Neural crest cell (in vitro differentiated cells): ENCODE measurements at regions not wholly inside any gene's neighbourhood (a gene's known extent, or its start where the extent isn't known, plus 50 kb on each side); places are given as distances from the start of the nearest gene placed in this dataset.

Experiments used
- DNase-seq: peaks from one replicate; pipeline ENCODE4 v3.0.0; 2021; ENCODE audit warnings: low read depth, mixed read lengths, low spot score
- H3K27ac Mint-ChIP-seq: one replicate; pipeline ENCODE4 v1.8.0; 2021; ENCODE audit warnings: mild to moderate bottlenecking, mixed read lengths; ENCODE audit not compliant: unreplicated experiment
- H3K27me3 Mint-ChIP-seq: 2 replicates; pipeline ENCODE4 v1.8.0; 2021; ENCODE audit warnings: low read depth, mild to moderate bottlenecking, mixed read lengths
- H3K36me3 Mint-ChIP-seq: 2 replicates; pipeline ENCODE4 v1.8.0; 2021; ENCODE audit warnings: low read depth, mild to moderate bottlenecking, mixed read lengths
- H3K4me1 Mint-ChIP-seq: 2 replicates; pipeline ENCODE4 v1.8.0; 2021; ENCODE audit warnings: mixed read lengths
- H3K4me3 Mint-ChIP-seq: one replicate; pipeline ENCODE4 v1.8.0; 2021; ENCODE audit warnings: mild to moderate bottlenecking, mixed read lengths
- H3K9me3 Mint-ChIP-seq: 2 replicates; pipeline ENCODE4 v1.8.0; 2021; ENCODE audit warnings: mixed read lengths
- TF ChIP-seq, protein P1 (sequence below): fragments of 200-600 bp; sonication (generic); conservative IDR thresholded peaks from 2 replicates; pipeline ENCODE4 v1.5.0; 2021; ENCODE audit warnings: antibody characterized with exemption, mild to moderate bottlenecking

DNA sequence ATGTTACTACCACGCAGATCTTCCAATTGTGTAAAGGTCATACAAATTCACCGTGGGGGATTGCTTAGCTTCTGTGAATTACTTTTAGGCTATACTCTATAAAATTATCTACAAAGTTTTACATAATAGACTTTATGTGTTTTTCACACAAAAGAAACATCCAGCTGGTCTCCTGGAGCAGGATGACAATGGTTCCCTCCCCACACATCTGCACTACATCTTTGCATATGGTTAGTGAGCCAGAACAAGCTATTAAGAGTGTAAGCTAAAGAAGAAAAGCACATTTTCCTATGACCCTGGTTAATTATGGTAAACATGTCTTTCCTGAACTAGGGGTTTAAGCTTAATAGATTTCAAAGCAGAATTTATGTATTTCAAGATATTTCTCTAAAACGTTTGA, 295.1 kb downstream of the ASXL3 start:
- no peak overlapping the region for H3K27ac Mint-ChIP-seq
- TF ChIP-seq, protein P1, sequence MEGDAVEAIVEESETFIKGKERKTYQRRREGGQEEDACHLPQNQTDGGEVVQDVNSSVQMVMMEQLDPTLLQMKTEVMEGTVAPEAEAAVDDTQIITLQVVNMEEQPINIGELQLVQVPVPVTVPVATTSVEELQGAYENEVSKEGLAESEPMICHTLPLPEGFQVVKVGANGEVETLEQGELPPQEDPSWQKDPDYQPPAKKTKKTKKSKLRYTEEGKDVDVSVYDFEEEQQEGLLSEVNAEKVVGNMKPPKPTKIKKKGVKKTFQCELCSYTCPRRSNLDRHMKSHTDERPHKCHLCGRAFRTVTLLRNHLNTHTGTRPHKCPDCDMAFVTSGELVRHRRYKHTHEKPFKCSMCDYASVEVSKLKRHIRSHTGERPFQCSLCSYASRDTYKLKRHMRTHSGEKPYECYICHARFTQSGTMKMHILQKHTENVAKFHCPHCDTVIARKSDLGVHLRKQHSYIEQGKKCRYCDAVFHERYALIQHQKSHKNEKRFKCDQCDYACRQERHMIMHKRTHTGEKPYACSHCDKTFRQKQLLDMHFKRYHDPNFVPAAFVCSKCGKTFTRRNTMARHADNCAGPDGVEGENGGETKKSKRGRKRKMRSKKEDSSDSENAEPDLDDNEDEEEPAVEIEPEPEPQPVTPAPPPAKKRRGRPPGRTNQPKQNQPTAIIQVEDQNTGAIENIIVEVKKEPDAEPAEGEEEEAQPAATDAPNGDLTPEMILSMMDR = no peak
- H3K4me3 Mint-ChIP-seq = no peak overlapping the region
- H3K27me3 Mint-ChIP-seq = no peaks in the 10 kb centered on the region
- H3K4me1 Mint-ChIP-seq = no peaks in the 10 kb centered on the region
- H3K9me3 Mint-ChIP-seq = no peaks in the 10 kb centered on the region
- no peak for DNase-seq
- H3K36me3 Mint-ChIP-seq = no peaks in the 10 kb centered on the region

DNA sequence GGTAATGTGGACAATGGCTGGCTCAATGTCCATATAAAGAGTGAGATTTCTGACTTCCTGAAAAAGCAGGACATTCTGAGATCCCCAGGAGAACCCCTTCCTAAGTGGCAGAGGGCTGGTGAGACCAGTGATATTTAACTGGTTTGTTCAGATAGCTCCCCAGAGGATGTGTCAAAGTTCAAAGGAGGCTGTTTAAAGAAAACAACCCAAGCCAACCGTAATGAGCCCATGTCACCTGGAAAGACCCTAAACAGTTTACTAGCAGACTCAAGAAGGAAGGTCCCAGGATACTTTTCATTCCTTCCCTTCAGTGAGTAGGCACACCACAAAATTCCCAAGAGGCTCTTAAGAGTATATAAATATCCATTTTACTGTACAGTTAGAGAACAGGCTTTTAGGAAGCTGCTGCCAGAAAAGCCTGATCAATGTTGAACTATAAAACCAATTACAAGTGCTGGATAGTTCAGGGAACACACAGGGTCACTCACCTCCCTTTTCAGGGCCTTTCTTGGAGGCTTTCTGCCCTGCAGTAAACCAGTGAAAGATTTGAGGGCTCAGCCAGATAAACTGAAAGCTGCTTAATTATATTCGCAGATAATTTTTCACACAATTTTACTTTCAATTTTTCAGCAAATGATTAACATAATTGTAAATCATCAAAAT, 293.5 kb downstream of the ASXL3 start:
- TF ChIP-seq, protein P1 = no peak
- H3K27me3 Mint-ChIP-seq = no peaks in the 10 kb centered on the region
- no peak overlapping the region for H3K4me3 Mint-ChIP-seq
- DNase-seq = no peak
- H3K27ac Mint-ChIP-seq = no peak overlapping the region
- no peaks in the 10 kb centered on the region for H3K36me3 Mint-ChIP-seq
- no peaks in the 10 kb centered on the region for H3K9me3 Mint-ChIP-seq
- no peaks in the 10 kb centered on the region for H3K4me1 Mint-ChIP-seq

DNA sequence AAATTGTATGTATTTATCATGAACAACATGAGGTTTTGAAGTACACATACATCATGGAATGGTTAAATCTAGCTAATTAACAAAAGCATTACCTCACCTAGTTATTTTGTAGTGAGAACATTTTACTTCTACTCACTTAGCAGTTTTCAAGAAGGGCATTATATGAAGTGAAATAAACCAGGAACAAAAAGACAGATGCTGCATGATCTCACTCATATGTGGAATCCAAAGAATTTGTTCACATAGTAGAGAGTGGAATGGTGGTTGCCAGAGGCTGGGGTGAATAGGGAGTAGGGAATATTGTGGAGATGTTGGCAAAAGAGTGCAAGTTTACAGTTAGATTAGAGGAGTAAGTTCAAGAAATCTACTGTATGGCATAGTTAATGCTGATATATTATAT, 292.0 kb downstream of the ASXL3 start:
- Mint-ChIP-seq H3K9me3 (peaks cover 6% of the 10 kb centered on the region), H3K4me3 (no peak overlapping the region), H3K36me3 (peaks cover 4% of the 10 kb centered on the region), H3K27me3 (no peaks in the 10 kb centered on the region), H3K4me1 (no peaks in the 10 kb centered on the region), H3K27ac (no peak overlapping the region)
- DNase-seq = no peak
- TF ChIP-seq, protein P1 = no peak

DNA sequence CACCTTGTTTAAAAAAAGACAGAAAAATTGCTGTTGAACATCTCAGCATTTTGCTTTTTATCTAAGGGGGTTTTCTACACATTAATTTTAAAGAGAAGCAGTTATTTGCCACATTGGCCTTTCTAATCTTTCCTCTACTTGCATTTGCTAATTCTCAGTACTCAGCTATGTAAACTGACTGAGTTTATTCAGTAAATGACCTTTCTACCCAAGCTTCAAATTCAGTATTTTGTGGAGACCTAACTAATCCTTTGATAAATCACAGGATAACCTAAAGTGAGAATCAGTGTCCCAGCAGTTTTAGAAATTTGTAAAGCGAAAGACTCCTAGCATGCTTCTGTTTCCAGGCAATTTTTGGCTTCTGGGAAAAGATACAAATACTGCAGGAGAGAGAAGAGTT, 288.4 kb downstream of the ASXL3 start:
- no peak for DNase-seq
- Mint-ChIP-seq H3K4me1 (no peaks in the 10 kb centered on the region), H3K27ac (no peak overlapping the region), H3K4me3 (no peak overlapping the region), H3K36me3 (peaks cover 9% of the 10 kb centered on the region), H3K27me3 (no peaks in the 10 kb centered on the region), H3K9me3 (peaks cover 12% of the 10 kb centered on the region)
- TF ChIP-seq, protein P1 = no peak

DNA sequence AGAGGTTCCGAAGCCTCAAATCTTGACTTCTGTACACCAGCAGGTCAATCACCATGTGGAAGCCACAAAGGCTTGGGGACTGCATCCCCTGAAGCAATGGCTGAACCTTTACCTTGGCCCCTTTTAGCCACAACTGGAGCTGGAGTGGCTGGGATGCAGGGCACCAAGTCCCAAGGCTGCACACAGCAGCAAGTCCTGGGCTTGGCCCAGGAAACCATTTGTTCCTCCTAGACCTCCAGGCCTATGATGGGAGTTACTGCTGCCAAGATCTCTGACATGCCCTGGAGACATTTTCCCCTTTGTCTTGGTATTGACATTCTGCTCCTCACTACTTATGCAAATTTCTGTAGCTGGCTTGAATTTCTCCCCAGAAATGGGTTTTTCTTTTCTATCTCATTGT, 285.9 kb downstream of the ASXL3 start:
- TF ChIP-seq, protein P1 = no peak
- Mint-ChIP-seq H3K27ac (no peak overlapping the region), H3K36me3 (peaks cover 9% of the 10 kb centered on the region), H3K27me3 (no peaks in the 10 kb centered on the region), H3K4me3 (no peak overlapping the region), H3K4me1 (no peaks in the 10 kb centered on the region), H3K9me3 (peaks cover 12% of the 10 kb centered on the region)
- DNase-seq = no peak

DNA sequence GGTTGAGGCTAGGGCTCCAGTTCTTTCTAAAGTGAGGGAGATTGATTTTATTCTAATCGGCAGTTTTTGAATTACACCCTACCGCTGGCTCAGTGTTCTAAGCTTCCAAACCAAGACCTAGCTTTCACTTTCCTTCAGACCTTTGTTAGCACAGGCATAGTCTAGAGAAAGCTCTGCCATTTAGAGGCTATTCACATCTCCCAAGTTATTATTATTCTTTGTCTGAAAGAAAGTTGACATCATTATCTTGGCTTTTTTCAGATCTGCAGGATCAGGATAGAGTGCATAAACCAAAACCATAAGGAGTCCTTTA, 276.8 kb downstream of the ASXL3 start:
- no peak overlapping the region for H3K27ac Mint-ChIP-seq

More for the DNA sequence above, 276.8 kb downstream of the ASXL3 start:
- Mint-ChIP-seq H3K36me3 (no peaks in the 10 kb centered on the region), H3K4me1 (peaks cover 4% of the 10 kb centered on the region), H3K9me3 (no peaks in the 10 kb centered on the region), H3K27me3 (no peaks in the 10 kb centered on the region), H3K4me3 (no peak overlapping the region)
- TF ChIP-seq, protein P1 = no peak
- DNase-seq = no peak
